SK-N-SH treated with all-trans-retinoic acid at 6 μM for 48 hours (cell line): ENCODE measurements at regions not wholly inside any gene's neighbourhood (a gene's known extent, or its start where the extent isn't known, plus 50 kb on each side); places are given as distances from the start of the nearest gene placed in this dataset.

Experiments used
- ARNTL ChIP-seq: fragments of 450-650 bp; formaldehyde crosslinking; IDR thresholded peaks from 2 replicates; pipeline ENCODE4 v1.5.0; 2020; ENCODE audit warnings: low read depth, mild to moderate bottlenecking, moderate library complexity, borderline replicate concordance
- CSRNP3 ChIP-seq: fragments of 250-450 bp; sonication (Bioruptor Pico); IDR thresholded peaks from 2 replicates; pipeline ENCODE4 v1.5.1; 2021; ENCODE audit warnings: mild to moderate bottlenecking, moderate library complexity
- ISL1 ChIP-seq: fragments of 250-450 bp; sonication (Bioruptor Pico); IDR thresholded peaks from 2 replicates; pipeline ENCODE4 v2.1.2; 2022; ENCODE audit warnings: mild to moderate bottlenecking, moderate library complexity
- OSR1 ChIP-seq: fragments of 250-450 bp; sonication (Bioruptor Pico); IDR thresholded peaks from 2 replicates; pipeline ENCODE4 v1.8.0; 2022; ENCODE audit warnings: moderate library complexity, mild to moderate bottlenecking, inconsistent platforms
- PATZ1 ChIP-seq: fragments of 250-450 bp; sonication (Bioruptor Pico); IDR thresholded peaks from 2 replicates; pipeline ENCODE4 v1.8.0; 2020; ENCODE audit warnings: mild to moderate bottlenecking, moderate library complexity, borderline replicate concordance
- POU6F1 ChIP-seq: fragments of 250-450 bp; sonication (Bioruptor Pico); IDR thresholded peaks from 2 replicates; pipeline ENCODE4 v1.8.0; 2021; ENCODE audit warnings: low read depth, mild to moderate bottlenecking, moderate library complexity, borderline replicate concordance
- TCF4 ChIP-seq: fragments of 250-450 bp; sonication (Bioruptor Pico); IDR thresholded peaks from 2 replicates; pipeline ENCODE4 v1.8.0; 2021; ENCODE audit warnings: mild to moderate bottlenecking, moderate library complexity, borderline replicate concordance
- ZFP3 ChIP-seq: fragments of 250-450 bp; sonication (Bioruptor Pico); IDR thresholded peaks from 2 replicates; pipeline ENCODE4 v1.5.0; 2020; ENCODE audit warnings: mild to moderate bottlenecking, moderate library complexity
- ZFP30 ChIP-seq: fragments of 450-650 bp; formaldehyde crosslinking; IDR thresholded peaks from 2 replicates; pipeline ENCODE4 v1.5.0; 2022; ENCODE audit warnings: mild to moderate bottlenecking, moderate library complexity
- ZNF70 ChIP-seq: fragments of 450-650 bp; formaldehyde crosslinking; IDR thresholded peaks from 2 replicates; pipeline ENCODE4 v1.5.0; 2020; ENCODE audit warnings: mild to moderate bottlenecking, moderate library complexity
- TF ChIP-seq, protein P1 (sequence below): fragments of 250-450 bp; sonication (Bioruptor Pico); IDR thresholded peaks from 2 replicates; pipeline ENCODE4 v1.5.0; 2020; ENCODE audit warnings: mild to moderate bottlenecking, moderate library complexity
- TF ChIP-seq, protein P2 (sequence below): fragments of 250-450 bp; sonication (Bioruptor Pico); IDR thresholded peaks from 2 replicates; pipeline ENCODE4 v1.5.1; 2020; ENCODE audit warnings: low read depth, mild to moderate bottlenecking, moderate library complexity

- TF ChIP-seq, protein P1, sequence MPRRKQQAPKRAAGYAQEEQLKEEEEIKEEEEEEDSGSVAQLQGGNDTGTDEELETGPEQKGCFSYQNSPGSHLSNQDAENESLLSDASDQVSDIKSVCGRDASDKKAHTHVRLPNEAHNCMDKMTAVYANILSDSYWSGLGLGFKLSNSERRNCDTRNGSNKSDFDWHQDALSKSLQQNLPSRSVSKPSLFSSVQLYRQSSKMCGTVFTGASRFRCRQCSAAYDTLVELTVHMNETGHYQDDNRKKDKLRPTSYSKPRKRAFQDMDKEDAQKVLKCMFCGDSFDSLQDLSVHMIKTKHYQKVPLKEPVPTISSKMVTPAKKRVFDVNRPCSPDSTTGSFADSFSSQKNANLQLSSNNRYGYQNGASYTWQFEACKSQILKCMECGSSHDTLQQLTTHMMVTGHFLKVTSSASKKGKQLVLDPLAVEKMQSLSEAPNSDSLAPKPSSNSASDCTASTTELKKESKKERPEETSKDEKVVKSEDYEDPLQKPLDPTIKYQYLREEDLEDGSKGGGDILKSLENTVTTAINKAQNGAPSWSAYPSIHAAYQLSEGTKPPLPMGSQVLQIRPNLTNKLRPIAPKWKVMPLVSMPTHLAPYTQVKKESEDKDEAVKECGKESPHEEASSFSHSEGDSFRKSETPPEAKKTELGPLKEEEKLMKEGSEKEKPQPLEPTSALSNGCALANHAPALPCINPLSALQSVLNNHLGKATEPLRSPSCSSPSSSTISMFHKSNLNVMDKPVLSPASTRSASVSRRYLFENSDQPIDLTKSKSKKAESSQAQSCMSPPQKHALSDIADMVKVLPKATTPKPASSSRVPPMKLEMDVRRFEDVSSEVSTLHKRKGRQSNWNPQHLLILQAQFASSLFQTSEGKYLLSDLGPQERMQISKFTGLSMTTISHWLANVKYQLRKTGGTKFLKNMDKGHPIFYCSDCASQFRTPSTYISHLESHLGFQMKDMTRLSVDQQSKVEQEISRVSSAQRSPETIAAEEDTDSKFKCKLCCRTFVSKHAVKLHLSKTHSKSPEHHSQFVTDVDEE (CRISPR knock-in tag), result no peak
- no peak for TF ChIP-seq ZFP3 (CRISPR knock-in tag)
- TF ChIP-seq PATZ1, result no peak
- TF ChIP-seq CSRNP3 (CRISPR knock-in tag), result no peak
- TF ChIP-seq ARNTL, result no peak
- TF ChIP-seq ZNF70 (CRISPR knock-in tag), result no peak
- TF ChIP-seq OSR1, result no peak
- no peak for TF ChIP-seq ISL1 (CRISPR knock-in tag)
- no peak for TF ChIP-seq POU6F1 (CRISPR knock-in tag)
- no peak for TF ChIP-seq TCF4 (CRISPR knock-in tag)
- TF ChIP-seq ZFP30, result no peak
- TF ChIP-seq, protein P2, sequence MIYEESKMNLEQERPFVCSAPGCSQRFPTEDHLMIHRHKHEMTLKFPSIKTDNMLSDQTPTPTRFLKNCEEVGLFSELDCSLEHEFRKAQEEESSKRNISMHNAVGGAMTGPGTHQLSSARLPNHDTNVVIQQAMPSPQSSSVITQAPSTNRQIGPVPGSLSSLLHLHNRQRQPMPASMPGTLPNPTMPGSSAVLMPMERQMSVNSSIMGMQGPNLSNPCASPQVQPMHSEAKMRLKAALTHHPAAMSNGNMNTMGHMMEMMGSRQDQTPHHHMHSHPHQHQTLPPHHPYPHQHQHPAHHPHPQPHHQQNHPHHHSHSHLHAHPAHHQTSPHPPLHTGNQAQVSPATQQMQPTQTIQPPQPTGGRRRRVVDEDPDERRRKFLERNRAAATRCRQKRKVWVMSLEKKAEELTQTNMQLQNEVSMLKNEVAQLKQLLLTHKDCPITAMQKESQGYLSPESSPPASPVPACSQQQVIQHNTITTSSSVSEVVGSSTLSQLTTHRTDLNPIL, result no peak
Measured at GRCh38 chr1:170369417-170369816, 162.5 kb upstream of the GORAB start.
